ENCODE measurements at regions not wholly inside any gene's neighbourhood (a gene's known extent, or its start where the extent isn't known, plus 50 kb on each side); places are given as distances from the start of the nearest gene placed in this dataset.

DNA sequence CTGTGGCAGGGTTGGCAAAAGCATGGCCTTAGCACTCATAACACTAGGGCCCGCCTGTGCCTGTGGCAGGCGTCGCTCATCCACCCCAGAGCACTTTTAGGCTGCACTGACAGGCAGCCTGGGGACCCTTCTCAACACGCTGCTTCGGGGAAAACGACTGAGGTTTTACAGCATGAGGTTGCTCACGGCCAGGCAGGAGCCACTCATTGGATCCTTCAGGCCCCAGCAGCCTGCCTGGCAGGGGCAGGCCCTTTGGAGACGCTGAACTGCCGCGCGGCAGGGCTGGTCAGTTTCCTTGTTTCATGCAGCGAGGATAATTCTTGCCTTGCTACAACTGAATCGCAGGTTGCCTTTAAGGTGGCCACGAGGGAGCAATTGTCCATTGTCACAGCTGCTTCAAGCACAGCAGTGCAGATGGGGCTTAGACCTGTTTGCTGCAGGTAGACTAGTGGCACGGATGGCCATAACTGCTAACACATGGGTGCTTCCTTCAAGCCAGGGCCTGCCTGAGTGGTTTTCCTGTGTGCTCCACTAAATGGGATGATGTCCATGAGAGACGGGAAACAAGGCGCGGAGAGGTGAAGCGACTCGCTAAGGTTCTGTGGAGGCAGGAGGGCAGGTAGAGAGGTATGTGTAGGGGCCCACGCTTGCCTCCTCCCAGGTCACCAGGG lies 49.9 kb upstream of the HS6ST1 start:
- TF ChIP-seq, protein P1, sequence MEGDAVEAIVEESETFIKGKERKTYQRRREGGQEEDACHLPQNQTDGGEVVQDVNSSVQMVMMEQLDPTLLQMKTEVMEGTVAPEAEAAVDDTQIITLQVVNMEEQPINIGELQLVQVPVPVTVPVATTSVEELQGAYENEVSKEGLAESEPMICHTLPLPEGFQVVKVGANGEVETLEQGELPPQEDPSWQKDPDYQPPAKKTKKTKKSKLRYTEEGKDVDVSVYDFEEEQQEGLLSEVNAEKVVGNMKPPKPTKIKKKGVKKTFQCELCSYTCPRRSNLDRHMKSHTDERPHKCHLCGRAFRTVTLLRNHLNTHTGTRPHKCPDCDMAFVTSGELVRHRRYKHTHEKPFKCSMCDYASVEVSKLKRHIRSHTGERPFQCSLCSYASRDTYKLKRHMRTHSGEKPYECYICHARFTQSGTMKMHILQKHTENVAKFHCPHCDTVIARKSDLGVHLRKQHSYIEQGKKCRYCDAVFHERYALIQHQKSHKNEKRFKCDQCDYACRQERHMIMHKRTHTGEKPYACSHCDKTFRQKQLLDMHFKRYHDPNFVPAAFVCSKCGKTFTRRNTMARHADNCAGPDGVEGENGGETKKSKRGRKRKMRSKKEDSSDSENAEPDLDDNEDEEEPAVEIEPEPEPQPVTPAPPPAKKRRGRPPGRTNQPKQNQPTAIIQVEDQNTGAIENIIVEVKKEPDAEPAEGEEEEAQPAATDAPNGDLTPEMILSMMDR (IDR thresholded peaks at IDR 0.05; ENCODE audit: insufficient read depth, low read depth, low read length, missing control alignments) = no peak

DNA sequence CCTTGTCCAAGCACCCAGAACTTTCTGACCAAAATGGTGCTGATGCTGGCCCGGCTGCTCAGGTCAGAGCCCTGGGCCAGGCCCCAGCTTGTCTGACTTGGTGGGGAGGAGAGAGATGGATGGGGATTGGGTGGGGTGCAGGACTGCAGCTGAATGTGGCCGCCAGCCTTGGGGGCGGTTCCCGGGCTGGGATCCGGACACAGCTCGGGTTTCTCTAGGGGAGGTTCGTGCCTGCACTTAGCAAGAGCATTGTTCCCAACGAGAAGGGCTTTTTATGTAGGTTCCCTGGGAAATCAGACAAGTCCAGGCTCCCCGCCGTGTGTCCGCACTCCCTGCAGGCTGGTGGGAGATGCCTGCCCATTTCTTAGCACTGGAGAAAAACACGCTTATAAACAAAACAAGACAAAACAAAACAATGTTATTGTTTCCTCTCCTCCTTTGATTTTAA lies 50.5 kb upstream of the HS6ST1 start:
- TF ChIP-seq, protein P1 (IDR thresholded peaks at IDR 0.05; ENCODE audit: insufficient read depth, low read depth, low read length, missing control alignments) = no peak
- H3K4me3 ChIP-seq (ENCODE audit: low read length) = no peak overlapping the region
- DNase-seq (ENCODE audit: low read depth) = peak; percentile 47

More for the DNA sequence above, 49.9 kb upstream of the HS6ST1 start:
- no peak overlapping the region for H3K4me3 ChIP-seq (ENCODE audit: low read length)
- DNase-seq (ENCODE audit: low read depth) = peak; percentile 48

DNA sequence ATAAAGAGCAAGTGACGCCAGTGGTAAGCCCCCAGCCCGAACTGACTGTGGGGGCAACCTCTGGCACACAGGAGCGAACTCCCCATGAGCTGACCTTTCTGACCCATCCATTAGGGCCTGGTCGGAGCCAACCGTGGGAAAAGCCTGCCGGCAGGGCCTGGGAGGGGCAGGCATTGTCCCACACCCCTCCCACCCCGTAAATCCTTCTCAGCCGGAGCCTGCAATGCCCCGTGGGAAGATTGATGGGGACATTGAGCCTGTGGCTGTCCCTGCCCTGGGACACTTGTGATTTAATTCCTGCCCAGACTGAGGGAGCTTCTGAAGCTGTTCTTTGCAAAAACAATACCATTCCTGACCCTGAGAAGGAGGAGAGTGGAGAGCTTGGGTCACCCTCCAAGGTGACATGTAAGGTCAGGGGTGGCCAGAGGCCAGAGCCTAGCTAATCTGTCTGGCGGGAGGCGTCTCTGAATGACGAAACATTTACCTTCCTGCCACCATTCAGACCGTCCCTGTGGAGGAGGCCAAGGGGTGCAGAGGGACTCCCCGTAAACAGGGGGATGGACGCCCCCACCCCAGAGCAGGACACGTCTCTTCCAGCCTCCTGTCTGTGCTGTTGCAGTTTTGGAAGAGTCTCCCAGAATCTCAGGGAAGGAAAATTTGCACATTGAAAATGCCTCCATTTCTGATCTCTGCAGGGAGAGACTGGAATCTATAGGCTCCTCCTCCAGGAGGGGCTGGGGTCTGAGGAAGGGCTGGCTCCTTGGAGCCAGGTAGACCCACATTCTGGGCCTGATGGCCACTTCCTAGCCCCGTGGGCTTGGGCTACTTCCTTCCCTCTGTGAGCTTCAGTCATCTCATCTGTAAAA lies 51.2 kb upstream of the HS6ST1 start:
- no peak overlapping the region for H3K4me3 ChIP-seq (ENCODE audit: low read length)
- DNase-seq (ENCODE audit: low read depth) = no peak
- TF ChIP-seq, protein P1 (IDR thresholded peaks at IDR 0.05; ENCODE audit: insufficient read depth, low read depth, low read length, missing control alignments) = no peak

DNA sequence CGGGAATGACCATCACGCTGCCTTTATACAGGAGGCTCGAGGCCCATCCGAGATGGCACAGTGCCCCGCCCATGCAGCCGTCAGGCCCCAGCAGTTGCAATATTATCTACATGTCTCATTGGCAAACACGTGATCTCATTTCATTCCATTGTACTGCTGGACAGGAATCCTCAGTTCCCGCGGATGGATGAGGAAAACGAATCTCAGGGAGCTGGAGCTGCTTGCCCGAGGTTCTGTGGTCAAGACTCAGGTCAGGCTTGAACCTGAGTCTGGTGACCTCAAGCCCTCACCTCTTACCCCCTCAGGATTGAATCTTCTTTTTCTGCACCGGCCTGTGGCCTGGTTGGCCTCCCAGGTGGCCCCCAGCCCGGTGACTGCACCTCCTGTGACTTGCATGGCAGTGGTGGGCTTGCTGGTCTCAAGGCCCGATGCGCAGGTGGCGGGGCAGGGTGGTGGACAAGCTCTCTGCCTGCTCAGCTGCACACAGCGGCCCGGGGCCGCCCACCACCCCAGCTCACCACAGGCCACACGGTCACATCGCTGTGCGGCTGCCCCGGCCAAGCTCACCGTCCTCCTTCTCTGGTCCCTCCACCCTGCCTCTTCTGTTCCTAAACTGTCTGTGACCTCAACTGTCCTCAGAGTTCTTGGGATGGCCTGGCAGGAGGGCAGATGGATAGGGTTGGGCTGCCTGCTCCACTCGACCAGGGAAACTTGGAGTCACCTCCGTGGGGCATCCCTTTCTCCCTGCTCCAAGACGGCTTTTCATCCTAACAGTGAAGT lies 52.0 kb upstream of the HS6ST1 start:
- H3K4me3 ChIP-seq (ENCODE audit: low read length) = no peak overlapping the region
- TF ChIP-seq, protein P1 (IDR thresholded peaks at IDR 0.05; ENCODE audit: insufficient read depth, low read depth, low read length, missing control alignments) = no peak
- DNase-seq (ENCODE audit: low read depth) = peak; percentile 61

DNA sequence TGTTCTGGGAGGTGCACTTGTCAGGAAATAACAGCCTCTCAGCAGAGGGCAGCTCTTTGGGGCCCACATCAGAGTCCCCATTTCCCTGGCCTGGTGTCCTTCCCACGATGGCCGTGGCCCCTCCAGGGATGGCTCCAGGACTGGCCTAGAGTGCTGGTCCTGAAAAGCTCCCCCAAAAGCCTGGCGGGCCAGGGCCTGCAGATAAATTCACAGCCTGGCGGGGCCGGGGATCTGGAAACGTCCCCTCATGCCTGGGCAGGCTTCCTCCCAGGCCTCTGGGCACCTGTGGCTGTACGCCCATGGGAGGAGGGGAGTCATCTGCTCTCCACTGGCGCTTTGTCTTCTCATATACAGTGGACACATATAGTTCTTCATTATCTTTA lies 52.6 kb upstream of the HS6ST1 start:
- no peak for DNase-seq (ENCODE audit: low read depth)
- H3K4me3 ChIP-seq (ENCODE audit: low read length) = no peak overlapping the region
- TF ChIP-seq, protein P1 (IDR thresholded peaks at IDR 0.05; ENCODE audit: insufficient read depth, low read depth, low read length, missing control alignments) = no peak

DNA sequence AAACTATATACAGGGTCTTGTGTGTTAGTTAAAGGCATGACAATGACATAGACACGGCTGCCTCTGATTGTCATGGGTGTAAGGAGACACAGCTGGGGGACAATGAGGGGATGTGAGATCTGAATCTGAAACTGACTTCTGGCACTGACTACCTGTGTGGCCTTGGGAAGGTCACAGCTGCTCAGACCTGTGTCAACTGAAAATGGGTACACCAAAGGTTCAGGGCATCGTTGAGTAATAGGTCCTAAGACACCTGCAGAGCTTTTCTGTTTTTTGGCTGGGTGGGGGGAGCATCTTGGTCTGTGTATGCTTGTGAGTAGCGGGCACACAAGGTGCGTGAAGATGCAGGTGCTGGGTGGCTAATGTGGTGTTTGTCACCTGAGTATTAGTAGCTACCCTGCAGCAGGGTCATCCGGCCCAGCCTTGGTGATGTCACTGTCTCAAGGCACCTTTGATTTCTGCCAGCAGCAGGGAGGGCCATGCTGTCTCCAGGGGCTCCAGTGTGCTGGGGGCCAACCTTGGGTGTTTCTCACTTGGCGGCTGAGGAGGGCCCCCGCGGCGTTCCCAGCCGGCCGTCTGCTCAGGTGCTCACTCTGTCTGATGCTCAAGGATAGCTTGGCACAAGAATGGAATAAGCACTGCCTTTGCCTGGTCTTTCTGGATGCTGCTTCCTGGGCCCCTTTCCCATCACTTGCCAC lies 53.1 kb upstream of the HS6ST1 start:
- no peak for DNase-seq (ENCODE audit: low read depth)
- TF ChIP-seq, protein P1 (IDR thresholded peaks at IDR 0.05; ENCODE audit: insufficient read depth, low read depth, low read length, missing control alignments) = no peak
- no peak overlapping the region for H3K4me3 ChIP-seq (ENCODE audit: low read length)

All from epithelial cell of esophagus (primary cell).